ENCODE measurements at regions not wholly inside any gene's neighbourhood (a gene's known extent, or its start where the extent isn't known, plus 50 kb on each side); places are given as distances from the start of the nearest gene placed in this dataset.

DNA sequence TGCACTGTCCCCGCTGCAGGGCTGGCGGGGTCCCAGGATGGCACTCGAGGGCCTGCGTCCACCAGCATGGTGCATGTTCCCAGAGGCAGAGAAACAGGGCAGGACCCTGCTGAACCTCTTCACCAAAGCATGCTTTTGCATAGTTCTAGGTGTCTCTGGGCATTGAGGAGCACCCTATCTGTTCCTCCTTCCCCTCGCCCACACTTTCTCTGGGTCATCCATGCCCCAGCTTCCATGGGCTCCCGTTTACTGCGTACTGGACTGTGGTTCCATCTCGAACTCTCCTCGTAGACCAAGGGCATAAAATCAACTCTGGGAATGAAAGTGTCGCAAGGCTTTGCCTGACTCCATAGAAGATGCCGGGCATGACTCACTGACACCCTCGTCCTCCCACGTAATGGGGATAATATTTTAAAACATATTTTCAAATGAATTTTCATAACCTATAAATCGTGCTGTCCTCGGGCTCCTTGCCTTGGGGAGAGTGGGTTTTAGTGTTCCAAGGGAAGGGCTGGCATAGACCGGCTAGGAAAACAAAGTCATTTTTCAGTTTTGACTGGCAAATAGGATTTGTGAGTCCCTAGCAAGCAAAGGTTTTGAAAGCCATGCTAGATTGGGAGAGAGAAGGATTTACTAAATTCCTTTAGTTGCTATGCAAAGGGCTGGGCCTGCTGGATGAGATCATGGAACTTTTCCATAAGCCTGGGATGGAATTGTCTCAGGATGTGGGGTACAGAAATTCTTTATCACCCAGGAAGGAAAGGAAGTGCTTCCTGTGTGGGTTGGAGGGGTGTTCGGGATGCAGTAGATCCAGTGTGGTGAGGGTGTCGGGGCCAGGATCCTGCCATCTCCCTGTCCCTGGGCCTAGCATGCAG is 498.7 kb upstream of the MKI67 start:
- TF ChIP-seq, protein P1, sequence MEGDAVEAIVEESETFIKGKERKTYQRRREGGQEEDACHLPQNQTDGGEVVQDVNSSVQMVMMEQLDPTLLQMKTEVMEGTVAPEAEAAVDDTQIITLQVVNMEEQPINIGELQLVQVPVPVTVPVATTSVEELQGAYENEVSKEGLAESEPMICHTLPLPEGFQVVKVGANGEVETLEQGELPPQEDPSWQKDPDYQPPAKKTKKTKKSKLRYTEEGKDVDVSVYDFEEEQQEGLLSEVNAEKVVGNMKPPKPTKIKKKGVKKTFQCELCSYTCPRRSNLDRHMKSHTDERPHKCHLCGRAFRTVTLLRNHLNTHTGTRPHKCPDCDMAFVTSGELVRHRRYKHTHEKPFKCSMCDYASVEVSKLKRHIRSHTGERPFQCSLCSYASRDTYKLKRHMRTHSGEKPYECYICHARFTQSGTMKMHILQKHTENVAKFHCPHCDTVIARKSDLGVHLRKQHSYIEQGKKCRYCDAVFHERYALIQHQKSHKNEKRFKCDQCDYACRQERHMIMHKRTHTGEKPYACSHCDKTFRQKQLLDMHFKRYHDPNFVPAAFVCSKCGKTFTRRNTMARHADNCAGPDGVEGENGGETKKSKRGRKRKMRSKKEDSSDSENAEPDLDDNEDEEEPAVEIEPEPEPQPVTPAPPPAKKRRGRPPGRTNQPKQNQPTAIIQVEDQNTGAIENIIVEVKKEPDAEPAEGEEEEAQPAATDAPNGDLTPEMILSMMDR (IDR thresholded peaks at IDR 0.05) = no peak

DNA sequence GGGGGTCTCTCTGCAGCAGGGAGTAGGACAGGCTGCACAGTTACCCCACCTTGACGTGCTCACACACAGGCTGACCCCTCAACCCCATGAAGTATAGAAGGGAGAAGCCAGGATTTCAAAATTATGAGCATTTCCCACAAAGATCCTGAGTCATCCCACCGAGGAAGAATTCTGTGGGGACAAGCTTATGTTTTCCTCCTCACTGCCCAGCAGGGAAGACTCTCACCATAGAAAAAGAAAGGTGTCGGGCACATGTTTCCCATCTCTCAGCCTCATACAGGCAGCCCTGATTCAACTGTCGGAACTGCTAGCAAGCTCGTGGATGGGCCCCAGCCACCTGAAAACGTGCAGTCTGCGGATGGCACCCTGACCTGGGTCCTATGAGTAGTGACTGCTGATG is 499.7 kb upstream of the MKI67 start:
- no peak overlapping the region for H3K4me3 ChIP-seq (ENCODE audit: low read depth, low read length)
- H3K4me2 ChIP-seq (ENCODE audit: low read length) = no peak overlapping the region
- H3K27me3 ChIP-seq (ENCODE audit: control insufficient read depth, insufficient read depth, low read length) = no peaks in the 10 kb centered on the region
- H3K4me1 ChIP-seq = no peaks in the 10 kb centered on the region
- H3K9me3 ChIP-seq (ENCODE audit: control insufficient read depth, low read length) = no peaks in the 10 kb centered on the region
- no peak overlapping the region for H3K27ac ChIP-seq
- H2AFZ ChIP-seq = no peak overlapping the region
- no peak overlapping the region for H3K9ac ChIP-seq
- TF ChIP-seq, protein P1 (IDR thresholded peaks at IDR 0.05) = no peak
- H3K79me2 ChIP-seq = no peaks in the 10 kb centered on the region
- H3K36me3 ChIP-seq (ENCODE audit: control insufficient read depth, insufficient read depth, low read length) = no peaks in the 10 kb centered on the region

More for the DNA sequence above, 498.7 kb upstream of the MKI67 start:
- Histone ChIP-seq H3K9ac (no peak overlapping the region), H3K36me3 (ENCODE audit: control insufficient read depth, insufficient read depth, low read length) (no peaks in the 10 kb centered on the region), H3K9me3 (ENCODE audit: control insufficient read depth, low read length) (no peaks in the 10 kb centered on the region), H3K79me2 (no peaks in the 10 kb centered on the region), H3K4me3 (ENCODE audit: low read depth, low read length) (no peak overlapping the region), H3K4me2 (ENCODE audit: low read length) (no peak overlapping the region), H3K4me1 (no peaks in the 10 kb centered on the region), H3K27me3 (ENCODE audit: control insufficient read depth, insufficient read depth, low read length) (no peaks in the 10 kb centered on the region), H2AFZ (no peak overlapping the region), H3K27ac (no peak overlapping the region)

DNA sequence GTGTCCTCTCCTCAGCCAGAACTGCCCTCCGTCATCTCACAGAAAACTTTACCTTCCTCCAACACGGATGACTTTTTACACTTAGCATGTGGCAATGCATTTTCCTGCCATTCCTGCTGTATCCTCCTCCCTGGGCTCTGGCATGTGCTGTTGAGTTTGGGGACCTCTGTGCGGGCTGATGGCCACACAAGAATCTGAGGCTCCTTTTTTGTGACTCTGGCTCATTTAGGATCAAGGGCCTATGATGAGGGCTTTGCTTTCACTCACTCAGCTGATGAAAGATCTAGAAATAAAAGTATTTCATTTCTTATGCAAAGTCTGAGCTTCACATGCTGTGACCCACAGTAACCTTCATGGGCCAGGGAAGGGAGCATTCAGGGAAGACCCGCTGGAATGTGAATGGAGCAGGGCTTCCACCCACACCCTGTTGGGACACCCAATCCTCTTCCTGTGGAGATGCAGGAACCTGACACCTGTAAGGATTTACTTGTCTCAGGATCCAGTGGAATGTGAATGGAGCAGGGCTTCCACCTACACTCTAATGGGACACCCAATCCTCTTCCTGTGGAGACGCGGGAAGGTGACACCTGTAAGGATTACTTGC is 500.3 kb upstream of the MKI67 start:
- Histone ChIP-seq H3K27me3 (ENCODE audit: control insufficient read depth, insufficient read depth, low read length) (no peaks in the 10 kb centered on the region), H3K9ac (no peak overlapping the region), H2AFZ (no peak overlapping the region), H3K36me3 (ENCODE audit: control insufficient read depth, insufficient read depth, low read length) (no peaks in the 10 kb centered on the region), H3K79me2 (no peaks in the 10 kb centered on the region), H3K4me1 (no peaks in the 10 kb centered on the region), H3K4me2 (ENCODE audit: low read length) (no peak overlapping the region), H3K9me3 (ENCODE audit: control insufficient read depth, low read length) (no peaks in the 10 kb centered on the region), H3K4me3 (ENCODE audit: low read depth, low read length) (no peak overlapping the region), H3K27ac (no peak overlapping the region)
- TF ChIP-seq, protein P1 (IDR thresholded peaks at IDR 0.05) = no peak

DNA sequence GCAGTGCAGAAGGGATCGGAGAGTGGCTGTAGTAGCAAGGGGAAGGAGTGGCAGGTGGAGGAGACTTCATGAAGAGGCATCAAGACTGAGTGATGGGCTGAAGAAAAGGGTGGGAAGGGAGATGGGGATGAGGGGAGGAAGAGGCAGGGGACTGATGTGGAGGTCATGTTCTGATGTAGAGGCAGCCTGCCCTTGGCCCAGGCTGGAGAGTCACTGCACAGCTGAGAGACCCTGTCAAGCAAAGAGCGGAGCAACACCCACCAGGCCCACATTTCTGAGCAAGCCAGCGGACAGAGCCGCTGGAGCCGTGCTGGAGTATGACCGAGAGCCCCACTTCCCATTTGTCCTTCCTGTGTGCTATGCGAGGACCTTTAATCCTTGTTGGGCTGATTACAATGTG is 501.6 kb upstream of the MKI67 start:
- TF ChIP-seq, protein P1 (IDR thresholded peaks at IDR 0.05) = no peak
- Histone ChIP-seq H2AFZ (no peak overlapping the region), H3K4me2 (ENCODE audit: low read length) (no peak overlapping the region), H3K9me3 (ENCODE audit: control insufficient read depth, low read length) (no peaks in the 10 kb centered on the region), H3K9ac (no peak overlapping the region), H3K36me3 (ENCODE audit: control insufficient read depth, insufficient read depth, low read length) (no peaks in the 10 kb centered on the region), H3K4me3 (ENCODE audit: low read depth, low read length) (no peak overlapping the region), H3K27me3 (ENCODE audit: control insufficient read depth, insufficient read depth, low read length) (no peaks in the 10 kb centered on the region), H3K79me2 (no peaks in the 10 kb centered on the region), H3K4me1 (no peaks in the 10 kb centered on the region), H3K27ac (no peak overlapping the region)

Measured in parathyroid adenoma (tissue), 2 donors.